ENCODE measurements at regions not wholly inside any gene's neighbourhood (a gene's known extent, or its start where the extent isn't known, plus 50 kb on each side); places are given as distances from the start of the nearest gene placed in this dataset.

- Histone ChIP-seq H3K4me1 (peaks cover 0 to 42% (median 0%) of the 10 kb centered on the region in 4 donors), H3K4me3 (no peak overlapping the region)
These were observed 50.9 kb upstream of the TARBP1 start for GRCh38 chr1:234529950-234530237.

GRCh38 chr1:234529095-234529949 lies 50.3 kb upstream of the TARBP1 start:
- TF ChIP-seq CTCF (IDR thresholded peaks at IDR 0.05), result no peak
- no peak for TF ChIP-seq POLR2A (IDR thresholded peaks at IDR 0.05)
- peak overlapping the region in 3 of 4 donors; percentile 35 to 93 (median 35) for H3K27ac ChIP-seq
- peaks cover 0 to 37% (median 0%) of the 10 kb centered on the region in 4 donors for H3K4me1 ChIP-seq
- H3K4me3 ChIP-seq, result no peak overlapping the region
- H3K9me3 ChIP-seq, result no peaks in the 10 kb centered on the region
- no peaks in the 10 kb centered on the region for H3K27me3 ChIP-seq
- peak in 1 of 3 donors; percentile 34 for DNase-seq
- no peaks in the 10 kb centered on the region for H3K36me3 ChIP-seq

More at GRCh38 chr1:234529950-234530237, 50.9 kb upstream of the TARBP1 start:
- Histone ChIP-seq H3K27me3 (no peaks in the 10 kb centered on the region), H3K9me3 (no peaks in the 10 kb centered on the region), H3K27ac (peak overlapping the region in 2 of 4 donors; percentile 35 to 93), H3K36me3 (no peaks in the 10 kb centered on the region)
- TF ChIP-seq CTCF (IDR thresholded peaks at IDR 0.05) (no peak), POLR2A (IDR thresholded peaks at IDR 0.05) (no peak)
- no peak for DNase-seq
